ENCODE measurements at regions not wholly inside any gene's neighbourhood (a gene's known extent, or its start where the extent isn't known, plus 50 kb on each side); places are given as distances from the start of the nearest gene placed in this dataset.
"Not testable (repeated sequence)": the region's sequence is repeated elsewhere in the genome, so short reads cannot be mapped to it uniquely, and the experiment has no call there.

DNA sequence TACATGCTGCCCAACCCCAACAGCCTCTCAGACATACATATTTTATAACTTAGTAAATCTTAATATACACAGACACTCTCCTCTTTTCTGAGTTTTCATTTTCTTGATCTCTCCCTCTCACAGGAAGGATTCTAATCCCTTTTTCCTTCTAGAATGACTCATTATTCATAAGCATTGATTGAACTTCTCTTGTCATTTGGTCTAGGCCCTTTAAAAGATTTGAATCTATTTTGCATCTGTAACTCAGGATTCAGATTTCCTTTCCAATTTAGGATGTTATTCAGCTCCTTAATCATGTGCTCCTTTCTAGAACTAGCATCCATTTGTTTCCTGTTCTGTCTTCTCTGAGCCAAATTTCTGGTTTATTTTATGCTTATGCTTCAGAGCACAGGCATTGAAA lies 624.5 kb upstream of the SGO1 start:
- DNase-seq = no peak

DNA sequence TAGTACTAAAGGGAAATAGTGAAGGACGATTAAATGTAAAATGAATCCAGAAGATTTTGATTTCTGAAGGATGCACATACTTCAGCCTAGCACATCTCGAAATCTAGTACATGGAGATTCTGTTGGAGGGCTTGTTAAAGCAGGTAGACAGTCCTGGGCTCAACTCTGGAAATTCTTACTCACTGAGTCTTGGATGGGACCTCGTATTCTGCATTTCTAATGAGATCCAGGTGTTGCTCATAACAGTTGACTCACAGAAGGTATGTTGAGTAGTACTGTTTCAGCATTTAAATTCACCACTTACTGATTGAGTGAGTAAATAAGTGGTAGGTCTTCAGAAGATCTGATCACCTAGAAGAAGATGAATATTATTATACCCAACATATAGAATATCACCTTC lies 623.4 kb upstream of the SGO1 start:
- no peak for DNase-seq

DNA sequence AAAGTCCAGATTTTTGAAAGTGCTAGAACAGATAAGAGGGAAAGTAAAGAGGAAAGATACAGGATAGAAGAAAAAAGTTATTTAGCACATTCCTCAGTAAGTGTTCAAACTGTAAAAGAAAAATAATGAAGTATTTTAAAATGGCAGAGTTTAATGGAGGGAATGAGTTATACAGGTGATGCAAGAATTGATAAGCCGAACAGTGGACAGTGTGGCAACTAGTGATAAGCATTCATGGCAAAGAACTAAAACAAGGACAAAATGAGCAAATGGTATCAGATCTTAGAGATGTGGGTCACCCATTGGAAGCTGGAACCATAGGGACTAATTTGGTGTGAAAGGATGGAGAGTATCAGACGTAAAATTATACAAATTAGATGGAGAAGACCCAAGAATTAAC lies 622.9 kb upstream of the SGO1 start:
- no peak for DNase-seq

DNA sequence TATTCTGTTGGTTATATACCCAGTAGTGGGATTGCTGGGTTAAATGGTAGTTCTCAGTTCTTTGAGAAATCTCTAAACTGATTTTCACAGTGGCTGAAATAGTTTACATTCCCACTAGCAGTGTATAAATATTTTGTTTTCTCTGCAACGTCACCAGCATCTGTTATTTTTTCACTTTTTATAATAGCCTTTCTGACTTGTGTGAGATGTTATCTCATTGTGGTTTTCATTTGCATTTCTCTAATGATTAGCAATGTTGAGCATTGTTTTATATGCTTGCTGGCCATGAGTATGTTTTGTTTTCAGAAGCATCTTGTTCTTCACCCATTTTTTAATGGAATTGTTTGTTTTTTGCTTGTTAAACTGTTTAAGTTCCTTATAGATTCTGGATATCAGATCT lies 612.7 kb upstream of the SGO1 start:
- DNase-seq = no peak

DNA sequence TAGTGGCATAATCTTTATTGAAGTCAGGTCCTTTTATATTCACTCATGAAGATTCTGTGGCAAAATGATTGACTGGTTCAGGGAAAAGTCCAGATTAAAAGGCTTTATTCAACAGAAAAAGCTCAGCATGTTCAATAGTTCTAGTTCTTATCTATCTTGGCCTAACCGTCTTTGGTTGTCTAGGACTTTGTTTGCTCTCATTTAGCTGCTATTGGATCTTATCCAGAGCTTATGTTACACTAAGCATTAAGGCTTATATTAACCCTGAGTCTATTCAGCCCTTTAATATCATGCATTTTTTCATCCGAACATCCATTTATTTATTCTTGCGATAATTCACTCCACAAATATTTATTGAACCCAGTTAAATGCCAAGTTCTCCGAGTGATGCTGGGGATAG lies 601.0 kb upstream of the SGO1 start:
- no peak for DNase-seq

DNA sequence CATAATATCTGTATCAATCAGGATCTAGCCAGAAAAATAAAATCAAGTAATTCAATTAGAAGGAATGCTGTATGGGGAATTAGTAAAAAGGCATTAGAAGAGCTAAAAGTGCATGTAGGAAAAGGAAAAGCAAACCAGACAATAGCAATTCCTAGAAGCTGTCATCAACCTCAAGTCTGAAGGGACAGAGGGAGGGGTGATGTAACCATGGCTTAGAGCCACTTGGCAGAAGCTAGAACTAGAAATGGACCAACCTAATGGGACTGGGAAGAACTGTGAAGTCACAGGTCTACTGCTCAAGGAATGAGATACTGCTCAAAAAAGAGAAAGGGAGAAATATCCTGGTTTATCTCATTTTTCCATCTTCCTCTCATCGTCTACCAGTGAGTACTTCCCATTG lies 590.7 kb upstream of the SGO1 start:
- DNase-seq = no peak

DNA sequence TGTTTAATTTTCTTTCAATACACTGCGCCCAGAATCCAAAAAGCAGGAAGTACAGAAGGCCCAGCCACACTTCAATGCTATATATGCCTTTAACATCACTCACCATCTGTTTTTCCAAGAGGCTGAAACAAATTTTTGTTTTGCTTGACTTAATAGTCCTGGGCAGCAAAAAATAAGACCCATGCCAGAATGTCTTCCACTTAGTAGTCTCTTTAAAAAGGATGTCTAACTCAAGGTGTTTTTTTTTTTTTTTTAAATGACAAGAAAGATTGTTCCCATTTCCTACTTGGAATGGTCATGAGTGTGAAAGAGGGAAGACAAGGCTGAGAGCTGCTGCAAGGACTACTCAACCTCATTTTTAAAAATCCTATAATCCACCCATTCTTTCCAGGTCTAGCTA lies 590.3 kb upstream of the SGO1 start:
- DNase-seq = no peak

DNA sequence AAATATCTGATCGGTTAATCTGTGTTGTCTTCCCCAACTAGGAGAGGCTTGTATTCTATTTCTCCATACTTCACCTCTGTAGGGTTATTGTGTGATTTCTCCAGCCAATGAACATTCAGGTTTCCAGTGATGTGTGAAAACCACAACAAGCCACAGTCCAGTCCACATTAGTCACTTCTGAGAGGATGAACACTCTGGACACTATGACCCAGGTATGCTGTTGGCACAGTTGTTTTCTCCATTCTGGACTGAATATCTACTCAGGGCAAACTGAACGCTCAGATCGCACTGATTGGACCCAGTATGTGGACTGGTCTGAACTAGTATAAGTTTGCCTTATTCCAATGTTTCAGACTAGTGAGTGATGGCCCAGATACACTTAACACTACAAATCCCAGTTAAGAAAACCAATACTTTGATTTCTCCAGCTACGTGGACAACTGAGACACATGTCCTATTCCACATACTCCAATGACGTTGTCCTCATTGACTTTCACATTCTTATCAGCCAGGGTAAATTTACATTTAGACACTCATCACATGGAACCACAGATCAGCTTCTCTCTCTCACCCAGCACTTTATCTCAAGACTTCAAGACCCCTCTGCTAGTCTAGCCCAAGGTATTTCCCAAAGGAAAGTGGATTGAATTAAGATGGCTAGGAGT lies 587.4 kb upstream of the SGO1 start:
- no peak for DNase-seq

DNA sequence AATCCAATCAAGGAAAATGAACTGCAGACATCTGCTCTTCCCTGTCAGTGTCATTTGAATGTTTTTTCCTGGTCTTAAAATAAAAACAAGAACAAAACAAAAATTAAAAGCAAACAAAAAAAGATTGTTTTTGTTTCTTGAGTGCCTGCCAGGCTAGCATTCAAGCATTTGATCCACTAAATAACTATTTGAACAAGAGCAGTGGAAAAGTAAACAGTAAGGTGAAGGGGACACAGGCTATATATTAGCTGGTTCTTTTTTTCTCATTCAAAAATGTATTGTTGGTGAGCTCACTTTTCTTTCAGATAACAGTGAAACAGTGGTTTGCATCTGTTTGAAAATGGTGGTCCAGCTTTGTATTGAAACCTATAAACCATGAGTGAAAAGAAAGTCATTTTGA lies 586.9 kb upstream of the SGO1 start:
- no peak for DNase-seq

DNA sequence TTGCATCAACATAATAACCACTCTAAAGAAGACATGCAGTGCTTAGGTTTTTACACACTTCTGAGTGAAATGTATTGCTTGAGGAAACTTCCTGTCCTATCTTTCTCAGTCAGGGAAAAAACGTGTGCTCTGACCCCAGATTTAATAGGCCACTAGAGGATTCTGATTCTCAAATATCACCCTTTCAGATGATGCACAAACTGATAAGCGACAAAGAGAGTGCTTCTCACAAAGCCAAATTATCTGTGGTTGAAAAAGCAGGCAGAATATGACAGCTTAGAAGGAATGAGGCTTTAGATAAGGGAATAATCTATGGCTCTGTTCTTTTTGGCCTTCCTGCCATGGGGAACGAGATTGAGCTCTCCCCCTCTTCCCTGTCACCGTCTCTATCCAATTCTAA lies 583.4 kb upstream of the SGO1 start:
- DNase-seq = no peak

DNA sequence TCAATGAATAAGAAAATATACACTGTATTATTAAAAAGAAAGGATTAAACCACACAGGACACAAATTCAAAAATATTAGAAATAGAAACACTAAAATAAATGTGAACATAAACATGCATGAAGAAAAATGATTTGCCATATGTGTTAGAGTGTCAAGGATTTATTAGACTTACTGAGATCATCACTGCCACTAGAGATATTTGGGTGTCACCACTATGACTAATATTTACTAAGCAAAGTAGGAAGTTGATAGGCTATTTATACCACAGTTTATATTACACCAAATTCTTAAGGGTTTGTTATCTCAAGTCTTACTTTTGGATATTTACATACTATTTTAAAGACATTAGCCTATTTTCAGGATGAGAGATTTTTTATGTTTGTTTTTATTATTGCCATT lies 575.0 kb upstream of the SGO1 start:
- DNase-seq = no peak

DNA sequence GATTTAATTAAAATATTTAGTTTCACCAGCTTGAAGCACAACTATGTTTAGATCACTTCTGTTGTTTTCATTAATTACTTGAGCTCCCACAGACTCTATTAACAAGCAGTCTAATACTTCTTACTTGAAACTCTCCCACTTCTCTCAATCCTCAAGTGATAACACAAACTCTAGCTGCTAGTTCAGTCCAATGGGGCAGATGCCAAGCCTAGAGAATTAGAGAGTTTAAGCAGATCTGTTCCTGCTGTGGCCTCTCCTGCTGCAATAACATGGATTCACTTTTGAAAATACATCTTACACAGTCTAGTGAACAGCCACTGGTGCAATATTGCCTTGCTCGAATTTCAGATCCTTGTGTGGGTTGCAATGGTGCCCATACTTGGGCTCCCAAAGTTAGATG lies 566.4 kb upstream of the SGO1 start:
- DNase-seq = no peak

DNA sequence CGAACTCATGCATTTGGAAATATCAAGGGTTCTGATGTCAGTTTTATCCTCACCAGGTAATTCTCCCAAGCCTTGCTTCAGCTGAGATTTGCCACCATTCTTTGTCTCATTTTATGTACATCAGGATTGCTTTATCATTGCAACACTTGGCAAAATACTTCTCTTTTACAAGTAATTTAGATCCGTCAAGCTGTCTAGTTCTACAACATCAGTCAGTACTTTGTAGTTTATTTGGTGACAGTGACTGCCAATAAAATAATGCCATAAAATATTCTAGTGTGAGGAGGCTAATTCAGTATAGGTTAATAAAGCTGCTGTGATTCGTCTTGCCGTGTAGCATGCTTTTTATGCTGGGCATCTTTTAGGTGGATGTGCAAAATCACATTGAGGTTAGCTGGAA lies 565.3 kb upstream of the SGO1 start:
- DNase-seq = no peak

DNA sequence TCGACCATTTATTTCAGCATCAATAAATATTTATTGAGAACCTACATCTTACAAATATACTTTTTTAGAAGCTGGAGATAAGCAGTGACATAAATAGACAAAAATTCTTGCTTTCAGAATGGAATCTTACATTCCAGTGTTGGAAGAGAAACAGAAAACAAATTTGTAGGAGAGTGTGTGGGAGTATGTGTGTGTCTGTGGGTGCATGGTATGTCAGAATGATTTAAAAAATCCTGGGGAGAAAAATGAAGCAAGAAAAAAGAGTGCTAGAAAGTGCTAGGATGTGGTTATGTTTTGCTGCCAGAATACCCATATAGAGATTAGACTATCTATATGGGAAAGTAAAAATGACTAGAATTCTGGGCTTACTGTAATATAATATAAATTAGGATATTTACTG lies 561.7 kb upstream of the SGO1 start:
- no peak for DNase-seq

DNA sequence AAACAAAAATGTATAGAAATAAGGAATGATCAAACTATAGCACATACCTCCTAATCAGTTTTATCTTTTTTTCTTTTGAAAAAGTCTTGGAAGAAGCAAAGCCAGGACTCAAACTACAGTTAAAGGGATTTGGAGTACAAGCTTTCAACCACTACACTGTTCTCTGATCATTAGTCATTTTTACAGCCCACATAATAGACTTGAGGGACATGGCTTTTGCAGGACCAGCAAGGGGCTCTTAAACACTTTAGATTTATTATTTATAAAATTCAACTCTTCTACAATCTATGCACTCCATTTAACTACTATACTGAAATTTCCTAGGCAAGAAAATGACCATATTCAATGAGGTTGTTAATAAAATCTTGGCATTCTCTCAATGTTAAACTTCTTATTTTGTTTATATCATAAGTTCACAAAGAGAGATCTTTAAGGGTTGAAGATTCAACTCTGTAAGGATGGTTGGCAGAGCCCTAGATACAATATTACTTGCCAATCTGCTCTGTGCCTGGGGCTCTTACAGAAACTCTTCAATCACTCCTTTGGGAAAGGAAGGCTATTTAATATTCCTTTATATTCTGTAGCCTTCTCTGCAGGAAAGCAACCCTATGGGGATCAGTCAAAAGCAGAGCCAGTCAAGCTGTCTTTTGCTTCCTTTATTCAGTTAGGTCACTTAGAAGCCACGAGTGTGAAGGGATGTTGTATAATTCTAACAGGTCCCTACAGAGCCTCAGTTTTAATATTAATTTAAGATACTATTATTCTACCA lies 557.7 kb upstream of the SGO1 start:
- DNase-seq = no peak

DNA sequence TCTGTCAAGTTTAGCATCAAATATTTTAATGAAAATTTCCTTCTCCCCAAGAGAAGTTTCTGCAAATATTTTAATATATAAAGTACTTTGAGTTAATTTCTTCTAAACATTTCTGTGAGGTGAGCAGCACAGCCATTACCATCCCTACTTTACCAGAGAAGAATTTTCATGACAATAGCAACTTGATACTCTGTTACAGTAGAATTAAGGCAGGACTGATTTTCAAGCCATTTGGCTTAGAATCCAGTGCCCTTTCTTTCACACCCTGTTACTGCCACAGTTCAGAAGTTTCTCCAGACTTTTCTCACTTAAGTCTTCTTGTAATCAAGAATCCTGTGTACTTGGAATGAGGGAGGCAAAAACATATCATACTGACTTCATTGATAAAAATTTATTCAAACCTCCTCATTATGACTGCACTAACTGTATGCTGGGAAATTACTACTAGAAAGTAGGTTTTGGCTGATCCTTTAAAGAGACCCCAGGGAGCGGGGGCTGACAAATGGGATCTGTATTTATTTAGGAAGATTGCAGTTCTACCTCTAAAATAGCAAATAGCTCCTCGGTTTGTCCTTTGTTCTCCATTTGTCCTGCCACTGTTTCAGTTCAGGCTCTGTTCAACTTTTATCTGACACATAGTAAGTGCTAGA lies 557.0 kb upstream of the SGO1 start:
- no peak for DNase-seq

DNA sequence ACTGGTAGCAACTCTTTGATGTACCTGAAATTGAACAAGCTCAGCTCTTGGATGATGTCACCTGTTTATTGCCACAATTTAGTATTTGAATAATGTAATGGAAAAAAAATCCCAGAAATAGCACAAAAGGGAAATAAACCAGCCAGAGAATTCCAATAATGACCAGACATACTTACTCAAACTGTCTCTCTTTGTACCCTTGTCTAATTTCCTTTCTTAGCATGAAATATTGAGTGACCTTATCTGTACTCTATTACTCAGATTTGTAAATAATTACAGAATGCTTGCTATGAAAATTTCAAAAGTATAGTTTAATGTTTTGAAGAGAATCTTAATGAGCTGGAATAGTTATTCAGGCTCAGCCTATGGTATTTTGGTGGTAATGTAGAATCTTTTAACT lies 555.4 kb upstream of the SGO1 start:
- no peak for DNase-seq

DNA sequence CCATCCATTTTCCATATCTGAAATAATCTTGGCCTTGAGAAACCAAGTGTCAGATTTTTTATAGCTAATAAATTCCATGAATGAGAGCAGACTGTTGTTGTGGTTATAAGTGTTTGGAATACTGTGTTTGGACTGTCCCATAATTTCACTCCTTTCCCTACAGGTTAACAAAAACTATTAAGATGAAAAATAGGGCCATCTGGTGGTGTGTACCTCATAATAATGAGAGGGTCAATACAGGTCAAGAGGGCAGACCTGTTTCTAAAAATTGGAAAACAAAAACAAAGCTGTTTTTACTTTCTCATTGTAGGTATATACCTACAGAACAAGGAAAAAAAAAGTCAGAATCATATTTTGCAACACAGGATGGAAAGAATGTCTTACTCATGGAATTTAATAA lies 553.8 kb upstream of the SGO1 start:
- DNase-seq = no peak

DNA sequence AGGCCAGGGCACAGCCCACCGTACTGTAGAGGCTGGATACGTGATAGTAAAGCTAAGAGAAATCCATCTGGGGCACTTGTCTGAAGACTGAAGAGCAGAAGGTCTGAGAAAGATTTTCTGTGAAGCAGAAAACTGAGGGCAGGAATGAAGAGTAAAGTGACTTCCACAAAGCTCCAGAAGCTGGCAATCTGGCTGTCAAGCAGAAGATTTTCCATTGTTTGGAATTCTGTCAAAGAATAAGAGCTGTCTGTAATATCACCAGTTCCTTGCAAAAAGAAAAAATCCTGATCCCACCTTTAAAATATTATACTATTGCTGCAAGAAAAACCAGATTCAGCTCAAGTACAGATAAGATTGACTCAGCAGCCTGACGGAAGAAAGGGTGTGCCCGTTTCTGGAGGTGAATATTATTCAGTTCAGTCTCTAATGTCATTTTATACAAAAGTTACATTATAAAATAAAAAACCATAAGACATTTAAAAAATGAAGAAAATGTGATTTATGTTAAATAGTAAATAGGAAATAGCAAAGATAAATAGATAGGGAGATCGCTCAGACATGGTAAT lies 550.4 kb upstream of the SGO1 start:
- no peak for DNase-seq

DNA sequence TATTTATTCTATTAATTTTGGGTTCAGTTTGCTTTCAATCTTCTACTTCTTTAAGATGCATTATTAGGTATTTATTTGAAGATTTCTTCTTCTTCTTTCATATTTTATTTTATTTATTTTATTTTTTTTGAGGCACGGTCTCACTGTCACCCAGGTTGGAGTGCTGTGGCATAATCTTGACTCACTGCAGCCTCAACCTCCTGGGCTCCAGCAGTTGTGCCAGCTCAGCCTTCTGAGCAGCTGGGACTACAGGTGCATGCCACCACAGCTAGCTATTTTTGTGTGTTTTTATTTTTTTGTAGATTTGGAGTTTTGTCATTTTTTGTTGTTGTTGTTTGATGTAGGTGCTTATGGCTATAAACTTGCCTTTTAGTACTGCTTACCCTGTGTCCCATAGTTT lies 543.2 kb upstream of the SGO1 start:
- DNase-seq = no peak

DNA sequence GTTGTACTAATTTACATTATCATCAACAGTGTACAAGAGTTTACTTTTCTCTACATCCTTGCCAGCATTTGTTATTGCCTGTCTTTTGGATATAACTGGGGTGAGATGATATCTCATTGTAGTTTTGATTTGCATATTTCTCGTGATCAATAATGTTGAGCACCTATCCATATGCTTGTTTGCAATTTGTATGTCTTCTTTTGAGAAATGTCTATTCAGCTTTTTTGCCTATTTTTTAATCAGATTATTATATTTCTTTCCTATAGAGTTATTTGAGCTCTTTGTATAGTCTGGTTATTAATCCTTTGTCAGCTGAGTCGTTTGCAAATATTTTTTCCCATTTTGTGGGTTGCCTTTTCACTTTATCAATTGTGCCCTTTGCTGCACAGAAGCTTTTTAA lies 540.8 kb upstream of the SGO1 start:
- DNase-seq = no peak

DNA sequence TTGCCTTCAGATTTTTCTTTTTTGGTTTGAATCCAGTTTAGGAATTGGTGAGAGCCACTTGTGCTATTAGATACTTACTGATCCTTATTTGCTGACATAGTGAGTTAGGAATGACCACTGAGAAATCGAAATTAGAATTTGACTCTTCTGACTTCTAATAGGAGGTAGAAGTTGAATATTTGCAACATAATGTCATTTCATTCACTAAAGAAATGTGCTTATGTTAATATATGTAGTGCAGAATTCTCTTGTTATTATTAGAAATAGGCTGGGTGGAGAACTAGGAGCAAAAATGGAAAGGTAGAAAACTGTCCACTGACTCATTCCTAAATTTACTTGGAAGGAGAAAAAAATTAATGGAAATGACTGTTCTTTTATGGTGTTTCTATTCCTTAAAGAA lies 538.2 kb upstream of the SGO1 start:
- no peak for DNase-seq

DNA sequence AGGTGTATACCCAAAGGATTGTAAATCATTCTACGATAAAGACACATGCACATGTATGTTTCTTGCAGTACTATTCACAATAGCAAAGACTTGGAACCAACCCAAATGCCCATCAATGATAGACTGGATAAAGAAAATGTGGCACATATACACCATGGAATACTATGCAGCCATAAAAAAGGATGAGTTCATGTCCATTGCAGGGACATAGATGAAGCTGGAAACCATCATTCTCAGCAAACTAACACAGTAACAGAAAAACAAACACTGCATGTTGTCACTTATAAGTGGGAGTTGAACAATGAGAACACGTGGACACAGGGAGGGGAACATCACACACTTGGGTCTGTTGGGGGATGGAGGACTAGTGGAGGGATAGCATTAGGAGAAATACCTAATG lies 530.4 kb upstream of the SGO1 start:
- not testable (repeated sequence) for DNase-seq

DNA sequence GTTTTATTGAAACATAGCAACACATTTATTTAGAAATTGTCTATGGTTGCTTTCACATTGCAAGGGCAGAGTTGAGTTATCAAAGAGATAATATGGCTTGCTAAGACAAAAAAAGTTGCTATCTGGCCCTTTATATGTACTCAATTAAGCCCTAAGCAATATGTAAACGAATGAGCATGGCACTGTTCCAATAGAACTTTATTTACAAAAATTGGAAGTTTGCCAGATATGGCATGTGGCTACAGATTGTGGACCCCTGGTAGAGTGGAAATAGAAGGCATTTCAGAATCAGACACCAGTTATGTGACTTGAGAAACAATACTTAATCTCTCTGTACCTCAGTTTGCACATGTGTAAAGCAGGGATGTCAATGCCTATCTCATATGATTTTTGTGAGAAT lies 515.6 kb upstream of the SGO1 start:
- no peak for DNase-seq
